RPMI7951 (cell line): ENCODE measurements at regions not wholly inside any gene's neighbourhood (a gene's known extent, or its start where the extent isn't known, plus 50 kb on each side); places are given as distances from the start of the nearest gene placed in this dataset.
A peak's percentile ranks its signal among the peaks of the same experiment; 100 is the strongest.

Experiments
- DNase-seq: peaks from one replicate; pipeline ENCODE4 v3.0.0-alpha.2; 2012; ENCODE audit warnings: low read depth

GRCh38 chr3:31247850-31248562 is 284.7 kb upstream of the STT3B start:
- DNase-seq = no peak

- DNase-seq = no peak
Observed at GRCh38 chr3:31248563-31248992, 284.1 kb upstream of the STT3B start.

- no peak for DNase-seq
Observed at GRCh38 chr3:31249545-31249944, 283.2 kb upstream of the STT3B start.

GRCh38 chr3:31250116-31250777 is 282.5 kb upstream of the STT3B start:
- peak; percentile 44 for DNase-seq

- no peak for DNase-seq
Observed at GRCh38 chr3:31251083-31251482, 281.6 kb upstream of the STT3B start.

GRCh38 chr3:31252216-31253185 is 280.2 kb upstream of the STT3B start:
- DNase-seq = no peak

- DNase-seq = no peak
Observed at GRCh38 chr3:31253782-31254181, 278.9 kb upstream of the STT3B start.

- DNase-seq = no peak
Observed at GRCh38 chr3:31254483-31254882, 278.2 kb upstream of the STT3B start.

- no peak for DNase-seq
Observed at GRCh38 chr3:31255007-31255581, 277.6 kb upstream of the STT3B start.

- no peak for DNase-seq
Observed at GRCh38 chr3:31262201-31262600, 270.5 kb upstream of the STT3B start.

GRCh38 chr3:31263897-31264296 is 268.8 kb upstream of the STT3B start:
- no peak for DNase-seq

- DNase-seq = no peak
Observed at GRCh38 chr3:31265646-31266428, 266.9 kb upstream of the STT3B start.

GRCh38 chr3:31268868-31269267 is 263.9 kb upstream of the STT3B start:
- DNase-seq = no peak

GRCh38 chr3:31270010-31270409 is 262.7 kb upstream of the STT3B start:
- DNase-seq = no peak

- DNase-seq = no peak
Observed at GRCh38 chr3:31274326-31275024, 258.2 kb upstream of the STT3B start.

- peak; percentile 27 for DNase-seq
Observed at GRCh38 chr3:31275038-31275572, 257.6 kb upstream of the STT3B start.

- no peak for DNase-seq
Observed at GRCh38 chr3:31275583-31275982, 257.1 kb upstream of the STT3B start.

GRCh38 chr3:31277582-31277981 is 255.1 kb upstream of the STT3B start:
- no peak for DNase-seq

- DNase-seq = no peak
Observed at GRCh38 chr3:31278532-31278931, 254.2 kb upstream of the STT3B start.

GRCh38 chr3:31284776-31285175 is 247.9 kb upstream of the STT3B start:
- no peak for DNase-seq
